ENCODE measurements at regions not wholly inside any gene's neighbourhood (a gene's known extent, or its start where the extent isn't known, plus 50 kb on each side); places are given as distances from the start of the nearest gene placed in this dataset.

- TF ChIP-seq MGA (IDR thresholded peaks at IDR 0.05) = no peak
- TF ChIP-seq ZNF407 (IDR thresholded peaks at IDR 0.05; ENCODE audit: low read depth) = no peak
- TF ChIP-seq PTTG1 (tag; IDR thresholded peaks at IDR 0.05; ENCODE audit: low read depth) = no peak
- TF ChIP-seq USF1 (CRISPR knock-in tag; IDR thresholded peaks at IDR 0.05) = no peak
- TF ChIP-seq ZNF274 (IDR thresholded peaks at IDR 0.05; ENCODE audit: borderline replicate concordance, low read depth, low read length) = no peak
- TF ChIP-seq HNRNPLL (IDR thresholded peaks at IDR 0.05; ENCODE audit: low read depth, low read length, poor library complexity, severe bottlenecking) = no peak
- TF ChIP-seq ZBED1 (IDR thresholded peaks at IDR 0.05) = no peak
- no peak for TF ChIP-seq POLR2G (IDR thresholded peaks at IDR 0.05; ENCODE audit: low read depth, low read length)
These were observed 407.3 kb downstream of the DCAF12L2 start (continued) for GRCh38 chrX:125758819-125759218.
